Activated T-cell treated with anti-CD3 and anti-CD28 coated beads, Interleukin-2, amount 50 U/mL, for 48 hours (primary cell): ENCODE measurements at regions not wholly inside any gene's neighbourhood (a gene's known extent, or its start where the extent isn't known, plus 50 kb on each side); places are given as distances from the start of the nearest gene placed in this dataset.

Experiments used
- DNase-seq, 2 experiments: peaks; one replicate each; pipeline ENCODE4 v3.0.0-alpha.2; 2020

DNA sequence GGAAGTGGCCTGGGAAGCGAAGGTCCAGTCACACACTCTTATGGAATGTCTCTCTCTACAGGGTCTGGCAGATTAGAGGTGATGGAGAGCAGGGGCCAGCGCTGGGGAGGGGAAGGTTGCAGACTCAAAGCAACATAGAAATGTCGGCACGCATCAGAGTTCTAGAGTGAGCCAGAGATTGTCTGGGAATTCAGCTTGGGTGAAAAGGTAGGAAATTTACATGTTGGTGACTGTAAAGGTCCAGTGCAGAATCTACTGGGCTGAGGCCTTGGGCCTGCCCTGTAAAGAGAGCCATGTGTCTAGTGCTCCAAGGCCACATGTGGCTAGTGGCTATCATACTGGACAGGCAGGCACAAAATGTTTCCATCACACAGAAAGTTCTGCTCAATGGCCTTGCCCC lies 80.8 kb downstream of the FOXA2 start:
- DNase-seq = no peak

DNA sequence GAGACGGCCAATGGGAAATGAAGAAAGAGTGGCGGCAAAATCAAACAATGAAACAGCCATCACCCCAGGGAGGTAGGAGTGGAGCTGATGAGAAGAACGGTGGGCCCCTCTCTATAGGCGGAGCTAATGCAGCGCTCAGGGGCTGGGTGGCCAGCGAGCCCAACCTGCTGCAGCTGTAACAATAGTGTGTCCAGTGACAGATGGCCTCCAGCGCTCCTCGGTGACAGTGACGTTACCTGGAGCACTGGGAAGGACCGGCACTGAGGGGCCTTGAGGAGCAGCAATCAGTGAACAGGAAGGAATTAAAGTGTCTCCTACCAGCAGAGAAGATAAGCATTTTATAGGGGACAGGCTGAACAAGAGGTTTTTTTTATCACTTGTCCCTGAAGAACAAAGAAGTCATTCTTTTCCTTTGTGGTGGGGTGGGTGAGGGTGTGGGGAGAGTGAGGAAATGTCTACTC lies 81.6 kb downstream of the FOXA2 start:
- DNase-seq = no peak

DNA sequence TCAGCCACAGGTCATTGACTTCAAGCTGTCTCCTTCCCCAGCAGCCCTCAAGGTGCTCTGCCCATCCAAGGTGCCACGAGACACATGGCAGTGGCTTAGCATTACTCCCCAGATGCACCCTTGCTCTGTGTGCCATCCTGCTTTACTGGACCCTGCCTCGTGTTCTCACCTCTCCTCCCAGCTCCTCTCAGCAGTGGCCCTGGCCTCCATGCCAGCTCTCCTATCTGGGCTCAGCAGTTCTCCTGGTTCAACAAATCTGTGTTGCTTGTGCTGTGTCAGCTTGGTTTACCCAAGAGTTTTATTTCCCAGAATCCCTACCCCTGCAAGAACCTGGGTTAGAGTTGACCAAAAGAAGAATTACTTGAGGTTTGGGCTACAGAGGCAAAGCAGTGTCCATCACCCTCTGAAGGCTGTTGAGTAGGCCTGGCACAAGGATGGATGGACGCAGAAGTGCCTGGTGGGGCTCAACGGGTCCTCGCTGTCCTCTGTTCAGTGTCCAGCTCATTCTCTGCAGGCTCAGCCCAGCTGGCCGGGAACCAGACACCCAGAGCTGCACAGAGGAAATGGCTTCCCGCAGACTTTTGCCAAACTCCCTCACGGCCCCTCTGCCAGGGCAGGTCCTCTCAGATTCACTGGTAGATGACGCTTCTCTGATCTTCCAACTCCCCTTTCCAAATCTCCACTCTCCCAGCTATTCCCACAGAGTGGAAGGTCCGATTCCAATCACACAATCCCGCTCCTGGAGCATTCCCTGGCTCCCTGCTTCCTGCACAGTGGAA lies 82.6 kb downstream of the FOXA2 start:
- no peak for DNase-seq

DNA sequence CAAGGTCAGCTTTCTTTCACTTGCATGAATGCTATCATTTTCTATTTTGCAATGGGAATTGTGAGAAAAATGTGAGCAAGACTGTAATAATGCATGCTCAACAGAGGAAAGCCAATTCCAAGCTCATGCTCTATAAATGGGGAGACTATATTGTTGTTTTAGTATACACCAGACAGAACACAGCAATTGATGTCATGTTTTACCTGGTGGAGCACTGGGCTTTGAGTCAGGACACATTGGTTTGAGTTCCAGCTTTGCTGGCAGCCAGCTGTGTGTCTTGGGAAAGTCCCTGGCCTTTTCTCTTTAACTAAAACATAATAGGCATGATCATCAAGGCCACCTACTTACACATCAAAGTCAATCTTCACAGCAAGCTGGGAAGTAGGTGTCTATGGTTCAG lies 83.3 kb downstream of the FOXA2 start:
- DNase-seq = no peak

DNA sequence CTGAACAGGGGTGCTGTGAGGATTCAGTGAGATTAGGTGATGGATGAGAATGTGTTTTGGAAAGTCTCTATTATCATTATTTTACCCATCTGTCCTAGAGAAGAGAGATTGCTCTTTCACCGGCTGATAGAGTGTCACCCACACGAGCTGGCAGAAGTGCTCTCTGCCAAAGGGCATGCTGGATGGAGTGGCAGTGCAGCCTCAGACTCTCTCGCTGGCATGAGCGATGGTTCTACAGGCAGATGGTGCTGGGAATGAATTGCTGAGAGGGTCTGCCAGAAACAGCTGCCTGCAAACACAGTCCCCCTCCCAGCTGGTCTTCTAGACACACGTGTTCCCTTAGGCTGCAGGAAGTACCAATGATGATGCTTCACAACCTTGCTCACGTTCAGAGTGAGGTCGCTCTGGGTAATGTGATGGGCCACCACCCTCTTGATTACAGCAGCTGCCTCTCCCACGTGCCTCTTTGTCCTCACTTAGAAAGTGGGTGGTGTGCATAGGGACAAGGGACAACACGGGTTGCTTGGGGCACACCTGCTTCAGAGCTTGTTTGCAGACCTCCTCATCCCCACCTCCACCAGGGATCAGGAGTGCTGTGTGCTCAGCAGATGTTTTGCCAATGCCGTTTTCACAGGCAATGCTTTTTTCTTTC lies 84.7 kb downstream of the FOXA2 start:
- DNase-seq = no peak

DNA sequence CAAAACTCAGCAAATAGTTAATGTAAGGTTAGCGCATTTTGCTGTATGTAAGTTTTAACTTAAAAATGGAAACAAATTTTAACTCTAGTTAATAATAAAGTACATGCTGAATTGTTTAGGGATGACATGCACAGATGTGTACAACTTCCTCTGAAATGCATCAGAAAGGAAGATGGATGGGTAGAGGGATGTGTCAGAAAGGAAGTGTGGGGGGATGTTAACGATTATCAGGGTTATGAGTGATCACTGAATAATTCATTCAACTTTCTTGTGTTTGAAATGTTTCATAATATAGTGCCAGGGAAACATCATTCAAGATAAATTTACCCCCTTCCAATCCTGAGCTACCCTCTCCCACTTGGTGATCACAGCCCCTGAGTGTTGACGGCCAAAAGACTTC lies 87.6 kb downstream of the FOXA2 start:
- DNase-seq = no peak

DNA sequence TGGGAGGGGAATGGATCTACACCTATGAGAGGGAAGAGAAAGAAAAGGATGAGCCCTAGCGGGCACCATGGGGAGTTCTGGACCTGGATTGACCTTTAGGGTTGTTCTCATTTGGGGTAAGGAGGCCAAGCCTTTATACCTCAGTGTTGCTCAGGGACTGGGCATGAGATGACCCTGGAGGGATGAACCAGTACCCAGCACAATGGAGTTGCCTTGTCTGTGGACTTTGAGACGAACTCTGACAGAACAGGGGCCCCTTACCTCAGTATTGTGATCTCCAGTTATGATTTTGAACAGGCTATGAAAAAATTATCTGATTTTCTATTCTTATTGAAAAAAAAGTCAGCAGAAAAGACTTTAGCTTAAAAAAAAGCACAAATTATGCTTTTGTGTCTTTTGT lies 88.6 kb downstream of the FOXA2 start:
- DNase-seq = no peak

DNA sequence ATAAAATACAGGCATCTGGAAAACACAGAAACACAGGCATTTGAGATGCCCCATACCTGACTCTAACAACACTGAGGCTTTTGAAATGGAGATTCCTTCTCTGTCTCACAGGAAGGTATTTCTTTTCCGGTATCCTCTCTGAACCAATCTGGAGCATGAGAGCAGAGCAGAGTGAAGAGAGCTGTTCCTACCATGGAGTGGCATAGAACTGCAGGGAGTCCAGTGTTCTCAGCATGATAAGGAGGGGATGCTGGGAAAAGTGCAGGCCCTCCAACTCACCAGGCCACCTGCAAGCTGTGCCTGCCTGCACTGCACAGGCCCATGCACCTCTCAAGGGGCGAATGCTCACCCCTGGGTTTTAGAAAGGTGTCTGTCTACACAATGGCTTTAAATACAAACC lies 89.2 kb downstream of the FOXA2 start:
- no peak for DNase-seq

DNA sequence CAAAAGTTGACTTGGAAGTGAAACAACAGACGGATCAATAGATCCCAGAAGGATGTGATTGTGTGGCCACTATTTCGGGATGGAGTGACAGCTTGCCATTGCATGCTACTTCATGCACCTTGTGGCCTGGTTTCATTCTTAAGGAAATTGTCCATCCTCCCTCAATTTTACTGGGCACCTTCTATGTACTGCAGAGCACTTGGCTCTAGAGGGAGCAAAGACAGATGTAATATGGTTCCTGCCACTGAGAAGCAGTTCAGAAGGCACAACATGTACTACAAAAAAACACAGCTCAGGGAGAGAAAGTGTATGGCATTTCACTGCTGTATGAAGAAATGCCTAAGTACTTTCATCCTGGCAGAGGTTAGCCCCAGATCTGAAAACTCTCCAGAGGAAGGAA lies 91.9 kb downstream of the FOXA2 start:
- no peak for DNase-seq

DNA sequence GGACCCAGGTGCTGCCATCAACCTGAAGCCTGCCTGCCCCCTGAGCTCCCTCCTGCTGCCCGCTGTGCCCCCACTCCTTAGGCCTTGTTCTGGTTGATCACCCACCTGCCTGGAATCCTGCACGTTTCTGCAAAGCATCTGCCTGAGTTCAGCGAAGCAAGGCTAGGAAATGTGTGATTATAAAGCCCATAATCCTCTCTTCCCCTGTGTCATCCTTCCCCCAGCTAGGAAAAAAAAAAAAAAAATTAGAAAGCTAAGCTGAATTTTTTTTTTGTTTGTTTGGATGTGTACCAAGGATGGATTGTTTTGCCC lies 93.2 kb downstream of the FOXA2 start:
- DNase-seq = no peak

DNA sequence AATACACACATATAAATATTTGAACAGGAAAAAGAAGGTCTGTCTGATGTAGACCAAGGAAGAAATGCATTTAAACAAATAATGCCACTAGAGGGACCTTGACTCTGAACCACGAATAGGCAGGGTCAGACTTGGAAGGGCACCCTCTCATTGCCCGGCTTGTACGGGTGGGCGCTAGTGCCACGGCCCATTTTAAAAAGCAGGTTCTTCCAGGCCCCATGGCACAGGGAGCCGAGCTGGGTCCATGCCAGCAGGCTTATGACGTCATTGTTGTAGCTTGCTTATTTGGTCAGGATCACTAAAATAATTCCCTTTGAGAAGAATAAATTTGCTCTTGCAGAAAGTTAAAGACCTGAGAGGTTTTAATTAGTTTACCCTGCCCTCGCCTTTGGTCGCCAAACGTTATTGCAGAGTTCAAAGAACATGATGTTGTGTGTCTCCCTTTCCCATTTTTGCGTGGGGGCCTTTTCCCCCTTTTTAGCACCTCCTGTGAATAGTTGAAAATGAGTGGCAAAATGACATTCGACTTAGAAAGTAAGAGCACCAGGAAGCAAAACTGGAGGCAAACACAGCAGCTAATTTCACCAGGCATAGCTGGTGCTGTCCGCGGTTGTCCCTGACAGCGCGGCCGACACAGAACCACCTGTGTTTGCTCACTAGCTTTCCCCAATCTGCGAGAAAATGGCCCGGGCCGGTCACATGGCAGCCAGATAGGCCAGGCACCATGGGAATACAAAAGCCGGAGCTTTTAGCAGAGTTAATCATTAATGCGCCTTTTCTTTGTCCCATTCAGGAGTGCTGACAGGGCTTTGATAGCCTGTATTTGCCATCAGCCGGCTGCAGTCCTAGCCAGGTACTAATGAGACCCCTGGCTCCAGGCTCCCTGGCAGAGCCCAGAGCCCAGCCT lies 93.8 kb downstream of the FOXA2 start:
- no peak for DNase-seq

DNA sequence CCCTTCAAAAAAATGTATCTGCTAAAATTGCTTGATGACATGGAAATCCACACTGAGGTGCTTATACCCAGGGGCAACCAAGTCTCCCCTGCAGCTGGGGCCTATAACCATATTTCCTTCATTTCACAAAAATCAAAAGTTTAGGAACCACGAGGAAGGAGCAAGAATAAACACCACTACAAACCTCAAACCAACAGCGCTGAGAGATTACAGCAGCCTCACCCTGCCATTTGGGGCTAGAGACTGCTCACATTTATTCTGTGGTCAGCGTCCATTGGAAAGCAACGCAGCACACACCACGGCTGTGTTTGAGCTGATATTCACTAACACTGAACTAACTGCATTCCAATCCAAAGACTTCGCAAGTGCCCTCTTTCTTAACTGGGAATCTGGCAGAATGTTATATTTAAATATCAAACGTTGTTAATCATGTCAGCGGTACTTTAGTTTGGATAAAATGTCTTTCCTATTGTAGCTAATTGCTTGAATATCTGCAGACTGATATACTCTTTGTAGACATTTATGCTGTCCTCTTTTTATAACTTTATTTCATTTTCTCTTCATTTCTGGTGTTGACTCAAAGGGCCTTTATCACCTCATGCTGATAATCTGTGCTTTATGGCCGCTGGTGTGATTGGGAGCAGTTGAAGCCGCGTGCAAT lies 94.6 kb downstream of the FOXA2 start:
- DNase-seq = no peak

DNA sequence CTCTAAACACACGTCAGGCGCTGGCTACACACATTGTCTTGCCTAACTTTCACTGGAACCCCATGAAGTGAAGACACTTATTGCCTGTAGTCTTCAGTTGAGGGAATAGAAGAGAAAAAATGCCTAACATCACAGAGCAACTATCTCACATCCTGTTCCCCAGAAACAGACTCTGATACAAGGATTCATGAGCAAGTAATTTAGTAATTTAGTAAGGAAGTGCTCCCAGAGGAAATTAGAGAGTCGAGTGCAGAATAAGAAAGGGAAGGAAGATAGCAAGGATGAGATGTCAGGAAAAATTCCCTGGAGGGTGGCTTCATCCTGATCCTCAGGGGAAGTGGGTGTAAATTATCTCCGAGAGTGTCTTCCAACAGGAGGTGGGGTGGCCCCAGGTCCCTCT lies 104.0 kb downstream of the FOXA2 start:
- DNase-seq = no peak

DNA sequence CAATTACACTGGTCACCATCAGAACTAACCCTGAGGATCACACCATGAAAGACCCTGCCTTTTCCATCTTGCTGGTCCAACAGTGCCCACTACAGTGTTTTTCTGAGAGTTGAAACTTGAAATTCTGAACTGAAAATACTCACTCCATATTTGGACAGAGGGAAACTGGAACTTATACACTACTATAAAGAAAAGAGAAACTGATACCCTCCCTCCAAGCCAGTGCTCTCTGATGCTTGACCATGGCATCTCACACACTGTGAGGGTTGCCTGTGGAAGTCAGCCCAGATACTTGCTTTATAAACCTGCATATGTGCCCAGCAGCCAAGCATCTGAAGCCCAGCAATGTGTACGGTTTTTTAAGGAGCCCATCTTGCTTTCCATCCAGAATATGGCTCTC lies 108.7 kb downstream of the FOXA2 start:
- DNase-seq = no peak

DNA sequence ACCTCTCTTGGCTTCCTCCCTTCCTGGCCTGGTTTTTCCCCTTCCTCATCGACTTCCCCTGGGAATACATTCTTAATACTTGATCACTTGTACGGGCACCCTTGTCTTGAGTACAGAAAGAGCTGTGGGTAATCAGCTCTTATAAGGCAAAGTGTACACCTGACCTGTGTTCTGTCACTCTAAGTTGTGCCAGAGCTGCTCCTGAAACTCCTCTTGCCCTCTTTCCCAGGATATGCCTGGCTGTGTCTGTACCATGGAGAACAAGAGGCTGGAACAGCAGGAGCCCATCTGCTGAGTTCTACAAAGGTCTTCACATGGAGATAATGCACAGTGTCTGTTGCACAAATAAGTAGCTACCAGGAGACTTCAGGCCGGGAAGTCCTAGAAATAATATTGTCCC lies 110.1 kb downstream of the FOXA2 start:
- no peak for DNase-seq

DNA sequence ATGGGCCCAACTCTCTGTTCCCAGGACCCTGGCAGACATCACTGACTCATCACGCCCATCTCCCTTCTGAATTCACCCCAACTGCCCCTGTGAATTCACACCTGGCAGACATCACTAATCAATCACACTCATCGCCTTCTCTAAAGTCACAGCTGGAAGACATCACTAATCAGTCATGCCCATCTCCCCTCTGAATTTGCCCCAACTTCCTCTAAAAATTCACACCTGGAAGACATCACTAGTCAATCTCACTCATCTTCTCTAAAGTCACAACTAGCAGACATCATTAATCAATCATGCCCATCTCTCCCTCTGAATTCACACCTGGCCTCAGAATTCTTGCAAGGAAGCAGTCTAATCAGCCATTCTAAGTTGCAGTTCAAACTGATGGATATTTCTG lies 111.1 kb downstream of the FOXA2 start:
- no peak for DNase-seq

DNA sequence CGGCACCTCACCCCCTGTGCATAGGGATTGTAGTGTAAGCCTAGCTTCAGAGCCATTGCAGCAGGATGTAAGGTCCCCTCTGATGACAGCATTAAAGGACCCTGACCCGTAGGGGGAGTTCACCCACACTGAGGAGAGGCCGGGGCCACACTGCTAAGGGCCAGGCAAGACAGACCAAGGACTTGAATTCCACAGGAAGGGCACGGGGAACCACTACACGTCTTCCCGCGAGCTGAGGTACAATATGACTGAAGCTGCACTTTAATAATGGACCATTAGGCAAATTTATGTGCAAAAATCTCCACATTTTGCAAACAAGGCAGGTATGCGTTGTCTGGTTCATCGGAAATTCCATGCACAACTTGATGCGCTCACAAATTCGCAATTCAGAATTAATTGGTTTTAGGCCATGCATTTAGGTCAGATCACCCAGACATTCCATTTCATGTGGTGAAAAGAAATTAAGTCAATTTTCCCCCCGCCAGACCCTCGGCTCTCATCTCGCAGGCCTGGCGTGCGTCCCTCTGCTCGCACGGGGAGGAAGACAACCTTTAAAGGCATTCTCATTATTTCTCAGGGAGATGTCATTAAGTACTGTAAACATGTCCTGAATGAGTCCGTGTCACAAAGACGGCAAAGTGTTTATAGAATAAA lies 111.8 kb downstream of the FOXA2 start:
- DNase-seq = no peak

DNA sequence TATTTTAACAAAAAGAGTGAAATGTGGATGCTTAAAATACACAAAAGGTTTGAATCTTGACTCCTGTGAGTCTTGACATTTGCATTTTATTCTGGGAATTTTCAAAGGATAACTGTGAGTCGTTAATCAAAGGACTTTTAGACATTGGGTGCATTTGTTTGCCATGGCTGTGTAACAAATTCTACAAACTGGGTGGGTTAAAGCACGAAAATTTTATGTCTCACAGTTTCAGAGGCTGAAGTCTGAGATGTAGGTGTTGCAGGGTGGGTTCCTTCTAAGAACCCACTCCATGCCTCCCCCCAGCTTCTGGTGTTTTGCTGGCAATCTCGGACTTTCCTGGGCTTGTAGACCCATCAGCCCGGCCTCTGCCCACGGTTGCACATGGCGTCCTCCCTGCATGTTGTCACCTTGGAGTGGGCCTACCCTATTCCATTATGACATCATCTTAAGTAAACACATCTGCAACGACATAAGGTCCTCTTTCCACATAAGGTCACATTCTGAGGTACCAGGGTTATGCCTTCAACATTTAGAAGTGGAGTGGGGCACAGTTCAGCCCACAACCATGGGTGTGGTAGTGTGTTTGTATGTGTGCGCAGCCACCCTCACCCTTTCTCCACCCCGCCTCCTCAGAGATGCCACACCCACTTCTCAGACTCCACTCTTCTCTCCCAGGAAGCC lies 113.1 kb downstream of the FOXA2 start:
- DNase-seq = no peak

DNA sequence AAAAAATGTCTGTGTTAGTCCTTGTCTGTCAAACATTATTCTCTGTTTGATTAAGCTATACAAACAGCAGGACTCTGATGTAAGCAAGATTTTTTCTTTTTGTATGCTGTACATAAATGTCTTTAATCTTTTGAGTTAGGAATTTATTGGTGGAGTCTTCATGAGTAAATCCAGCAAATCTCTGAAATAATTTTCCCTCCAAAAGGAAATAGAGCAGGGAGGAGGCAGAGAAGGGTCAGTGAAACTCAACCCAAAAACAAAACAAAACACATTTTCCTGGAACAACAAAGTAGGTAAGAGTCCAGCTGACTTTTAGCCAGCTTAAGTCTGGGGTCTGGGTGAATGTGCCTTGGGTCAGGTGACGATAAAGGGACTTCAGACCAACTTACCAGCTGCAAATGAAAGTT lies 113.7 kb downstream of the FOXA2 start:
- no peak for DNase-seq

DNA sequence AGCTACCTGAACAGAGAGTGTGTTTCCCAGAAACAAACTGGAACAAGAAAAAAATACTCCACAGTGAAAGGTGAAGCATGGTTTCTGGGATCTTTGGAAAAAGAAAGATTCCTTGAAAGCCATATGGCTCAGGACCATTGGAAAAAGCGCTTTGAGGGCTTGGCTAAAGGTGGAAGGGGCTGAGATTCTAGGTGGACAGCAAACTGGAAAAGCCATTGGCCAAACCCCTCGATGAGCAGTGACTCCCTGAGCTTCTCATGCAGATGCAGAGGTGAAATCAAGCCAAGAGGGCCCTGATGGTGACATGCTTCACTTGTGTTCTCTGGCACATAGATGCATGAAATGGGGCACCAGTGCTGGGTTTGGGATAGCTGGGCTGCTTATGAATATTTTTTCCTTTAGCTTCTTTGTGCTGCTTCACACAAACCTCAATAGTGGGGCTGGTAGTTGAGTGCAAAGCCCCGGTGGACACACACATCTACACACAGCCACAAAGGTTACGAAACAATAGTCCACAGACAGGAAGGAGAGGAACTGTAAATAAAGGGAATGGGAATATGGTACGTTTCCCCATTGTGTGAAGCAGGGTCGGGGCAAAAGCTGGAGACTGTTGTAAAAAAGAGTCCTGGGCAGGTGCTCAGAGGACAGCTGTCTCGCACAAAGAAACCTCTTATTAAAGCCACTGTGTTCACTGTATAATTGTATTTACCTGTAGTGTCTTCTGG lies 117.8 kb downstream of the FOXA2 start:
- DNase-seq = no peak
